ENCODE measurements at regions not wholly inside any gene's neighbourhood (a gene's known extent, or its start where the extent isn't known, plus 50 kb on each side); places are given as distances from the start of the nearest gene placed in this dataset.

GRCh38 chr7:106196460-106197021 lies 84.4 kb upstream of the SYPL1 start:
- peak; percentile 44 for DNase-seq (ENCODE audit: low read depth)
- H3K4me3 ChIP-seq (ENCODE audit: low read depth, low read length) = no peak overlapping the region
- no peak for TF ChIP-seq CTCF (IDR thresholded peaks at IDR 0.05; ENCODE audit: insufficient read depth, low read depth, low read length)

- DNase-seq (ENCODE audit: low read depth) = no peak
- no peak overlapping the region for H3K4me3 ChIP-seq (ENCODE audit: low read depth, low read length)
- TF ChIP-seq CTCF (IDR thresholded peaks at IDR 0.05; ENCODE audit: insufficient read depth, low read depth, low read length) = no peak
Measured at GRCh38 chr7:106193661-106194060, 81.5 kb upstream of the SYPL1 start.

GRCh38 chr7:106190589-106191330 lies 78.6 kb upstream of the SYPL1 start:
- no peak for TF ChIP-seq CTCF (IDR thresholded peaks at IDR 0.05; ENCODE audit: insufficient read depth, low read depth, low read length)
- DNase-seq (ENCODE audit: low read depth) = no peak
- no peak overlapping the region for H3K4me3 ChIP-seq (ENCODE audit: low read depth, low read length)

GRCh38 chr7:106187613-106188350 lies 75.7 kb upstream of the SYPL1 start:
- no peak for DNase-seq (ENCODE audit: low read depth)
- TF ChIP-seq CTCF (IDR thresholded peaks at IDR 0.05; ENCODE audit: insufficient read depth, low read depth, low read length) = no peak
- no peak overlapping the region for H3K4me3 ChIP-seq (ENCODE audit: low read depth, low read length)

- DNase-seq (ENCODE audit: low read depth) = no peak
- no peak for TF ChIP-seq CTCF (IDR thresholded peaks at IDR 0.05; ENCODE audit: insufficient read depth, low read depth, low read length)
- no peak overlapping the region for H3K4me3 ChIP-seq (ENCODE audit: low read depth, low read length)
Measured at GRCh38 chr7:106185719-106186118, 73.6 kb upstream of the SYPL1 start.

GRCh38 chr7:106183952-106184351 lies 71.8 kb upstream of the SYPL1 start:
- H3K4me3 ChIP-seq (ENCODE audit: low read depth, low read length) = no peak overlapping the region
- TF ChIP-seq CTCF (IDR thresholded peaks at IDR 0.05; ENCODE audit: insufficient read depth, low read depth, low read length) = no peak
- no peak for DNase-seq (ENCODE audit: low read depth)
